A549 (cell line): ENCODE measurements at regions not wholly inside any gene's neighbourhood (a gene's known extent, or its start where the extent isn't known, plus 50 kb on each side); places are given as distances from the start of the nearest gene placed in this dataset.

ENCODE experiments used
- JUN ChIP-seq, 2 experiments: fragments of >200 bp; sonication (Bioruptor Twin); formaldehyde crosslinking; IDR thresholded peaks; 2 replicates in 1 of 2; 3 replicates in 1 of 2; pipeline ENCODE4 v1.6.1; 2016 to 2017
- POLR2AphosphoS2 ChIP-seq: conservative IDR thresholded peaks from 2 replicates; pipeline ENCODE4 v1.6.1; 2012; ENCODE audit warnings: low read length, improper control_type of control experiment, inconsistent platforms
- TF ChIP-seq, protein P1 (sequence below): fragments of >200 bp; sonication (Bioruptor Twin); formaldehyde crosslinking; IDR thresholded peaks from 3 replicates; pipeline ENCODE4 v1.5.1; 2016

DNA sequence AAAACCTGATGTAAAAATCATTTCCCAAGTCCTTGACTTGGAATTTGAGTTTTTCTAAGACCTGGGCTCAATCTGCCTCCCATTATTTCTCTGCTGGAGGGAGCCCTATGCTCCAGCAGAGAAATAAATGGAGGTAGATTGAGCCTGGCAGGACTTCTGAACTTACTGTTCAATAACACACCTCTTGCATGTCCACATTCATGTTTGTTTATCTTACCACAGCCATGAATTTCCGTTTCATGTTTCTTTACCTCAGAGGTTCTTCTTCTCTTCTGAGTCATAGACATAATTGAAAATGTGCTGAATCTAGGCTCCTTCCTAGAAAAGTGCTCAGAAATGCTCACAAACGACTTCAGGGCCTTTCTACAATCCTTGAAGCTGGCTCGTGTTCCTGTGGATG lies 170.8 kb downstream of the PMAIP1 start:
- TF ChIP-seq JUN (IDR thresholded peaks at IDR 0.05) (no peak), POLR2AphosphoS2 (no peak)
- TF ChIP-seq, protein P1, sequence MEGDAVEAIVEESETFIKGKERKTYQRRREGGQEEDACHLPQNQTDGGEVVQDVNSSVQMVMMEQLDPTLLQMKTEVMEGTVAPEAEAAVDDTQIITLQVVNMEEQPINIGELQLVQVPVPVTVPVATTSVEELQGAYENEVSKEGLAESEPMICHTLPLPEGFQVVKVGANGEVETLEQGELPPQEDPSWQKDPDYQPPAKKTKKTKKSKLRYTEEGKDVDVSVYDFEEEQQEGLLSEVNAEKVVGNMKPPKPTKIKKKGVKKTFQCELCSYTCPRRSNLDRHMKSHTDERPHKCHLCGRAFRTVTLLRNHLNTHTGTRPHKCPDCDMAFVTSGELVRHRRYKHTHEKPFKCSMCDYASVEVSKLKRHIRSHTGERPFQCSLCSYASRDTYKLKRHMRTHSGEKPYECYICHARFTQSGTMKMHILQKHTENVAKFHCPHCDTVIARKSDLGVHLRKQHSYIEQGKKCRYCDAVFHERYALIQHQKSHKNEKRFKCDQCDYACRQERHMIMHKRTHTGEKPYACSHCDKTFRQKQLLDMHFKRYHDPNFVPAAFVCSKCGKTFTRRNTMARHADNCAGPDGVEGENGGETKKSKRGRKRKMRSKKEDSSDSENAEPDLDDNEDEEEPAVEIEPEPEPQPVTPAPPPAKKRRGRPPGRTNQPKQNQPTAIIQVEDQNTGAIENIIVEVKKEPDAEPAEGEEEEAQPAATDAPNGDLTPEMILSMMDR = no peak
